Central memory CD4-positive, alpha-beta T cell (primary cell): ENCODE measurements at regions not wholly inside any gene's neighbourhood (a gene's known extent, or its start where the extent isn't known, plus 50 kb on each side); places are given as distances from the start of the nearest gene placed in this dataset.
"Not testable (repeated sequence)": the region's sequence is repeated elsewhere in the genome, so short reads cannot be mapped to it uniquely, and the experiment has no call there.

Experiments used
- DNase-seq: peaks from one replicate; pipeline ENCODE4 v3.0.0; 2022

GRCh38 chr5:122602700-122603099, 172.2 kb upstream of the SNX2 start:
- DNase-seq, result no peak

- DNase-seq, result no peak
Observed at GRCh38 chr5:122605236-122605635, 169.6 kb upstream of the SNX2 start.

GRCh38 chr5:122607818-122608217, 167.1 kb upstream of the SNX2 start:
- DNase-seq, result no peak

DNA sequence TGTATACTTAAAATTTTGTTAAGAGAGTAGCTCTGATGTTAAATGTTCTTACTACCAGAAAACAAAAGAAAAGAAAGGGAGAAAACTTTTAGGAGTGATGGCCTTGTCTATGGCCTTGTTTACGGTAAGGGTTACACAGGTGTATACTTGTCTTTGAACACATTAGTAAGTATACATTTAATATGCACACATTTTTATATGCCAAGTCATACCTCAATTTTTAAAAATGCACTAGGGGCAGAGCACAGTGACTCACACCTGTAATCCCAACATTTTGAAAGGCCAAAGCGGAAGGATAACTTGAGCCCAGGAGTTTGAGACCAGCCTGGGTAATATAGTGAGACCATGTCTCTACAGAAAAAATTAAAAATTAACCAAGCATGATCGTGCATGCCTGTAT, 166.7 kb upstream of the SNX2 start:
- no peak for DNase-seq

- no peak for DNase-seq
Observed at GRCh38 chr5:122611406-122611805, 163.5 kb upstream of the SNX2 start.

GRCh38 chr5:122612901-122613300, 162.0 kb upstream of the SNX2 start:
- no peak for DNase-seq

GRCh38 chr5:122615146-122615545, 159.7 kb upstream of the SNX2 start:
- no peak for DNase-seq

- DNase-seq, result no peak
Observed at GRCh38 chr5:122615832-122616231, 159.0 kb upstream of the SNX2 start.

- DNase-seq, result not testable (repeated sequence)
Observed at GRCh38 chr5:122618046-122618445, 156.8 kb upstream of the SNX2 start.

DNA sequence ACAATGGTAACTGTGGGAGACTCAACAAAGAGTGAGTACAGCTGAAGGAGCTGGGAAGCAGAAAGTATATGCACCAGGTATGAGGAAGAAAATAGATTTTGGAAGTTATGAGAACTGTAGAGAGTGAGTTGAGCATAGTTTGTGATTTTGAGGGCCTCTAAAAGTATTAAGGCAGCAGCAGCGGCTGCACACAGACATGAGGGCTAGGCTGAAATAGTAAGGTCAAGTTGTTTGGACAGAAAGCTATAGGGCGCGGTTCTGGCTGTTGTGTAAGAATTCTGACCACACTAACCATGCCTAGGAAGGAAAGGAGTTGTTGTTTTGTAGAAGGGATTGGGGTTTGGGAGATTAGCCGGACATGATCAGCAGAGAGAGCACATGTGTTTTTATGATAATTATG, 154.1 kb upstream of the SNX2 start:
- DNase-seq, result not testable (repeated sequence)

GRCh38 chr5:122628714-122629113, 146.2 kb upstream of the SNX2 start:
- DNase-seq, result not testable (repeated sequence)

DNA sequence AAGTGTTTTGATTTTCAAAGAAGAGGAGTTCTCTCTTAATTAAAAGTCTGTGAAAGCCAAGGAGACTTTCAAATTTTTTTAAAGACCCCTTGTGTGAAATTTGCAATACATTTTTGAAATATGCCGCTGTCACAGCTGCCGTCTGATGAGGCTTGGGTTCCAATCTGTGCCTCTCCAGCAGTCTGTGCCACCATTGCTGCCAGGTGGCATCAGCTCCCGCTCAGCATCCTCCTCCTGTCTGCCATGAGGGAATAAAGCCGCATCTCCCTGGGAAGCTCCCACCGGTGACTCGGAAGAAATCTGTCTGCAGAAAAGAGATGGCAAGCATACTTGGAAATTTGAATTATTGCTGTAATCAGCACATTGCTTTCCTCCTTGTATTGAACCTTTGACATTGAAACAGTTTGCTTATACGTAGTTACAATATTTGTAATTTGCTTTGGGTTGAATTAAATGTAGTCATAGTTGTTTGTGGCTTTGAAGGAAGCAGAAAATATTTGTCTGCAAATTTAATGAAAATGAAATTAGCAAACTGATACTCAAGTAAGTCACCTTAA, 145.7 kb upstream of the SNX2 start:
- DNase-seq, result no peak

DNA sequence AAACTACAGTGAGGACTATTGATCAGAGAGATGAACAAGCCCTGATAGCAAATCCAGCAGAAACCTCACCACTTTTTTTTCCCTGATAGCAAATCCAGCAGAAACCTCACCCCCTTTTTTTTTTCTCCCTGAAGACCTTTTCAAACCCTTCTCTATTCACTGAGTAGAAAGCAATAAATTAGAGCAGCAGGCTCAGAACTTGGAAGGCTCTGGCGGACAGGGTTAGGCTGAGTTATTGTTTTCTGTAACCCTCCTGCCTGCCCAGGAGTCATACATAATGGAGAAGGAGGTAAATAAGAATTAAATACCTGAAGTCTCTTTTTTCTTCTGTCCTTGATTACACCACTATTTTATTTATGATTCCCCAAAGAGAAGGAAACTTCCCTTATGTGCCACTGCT, 136.3 kb upstream of the SNX2 start:
- DNase-seq, result no peak

GRCh38 chr5:122639033-122639432, 135.8 kb upstream of the SNX2 start:
- DNase-seq, result no peak

DNA sequence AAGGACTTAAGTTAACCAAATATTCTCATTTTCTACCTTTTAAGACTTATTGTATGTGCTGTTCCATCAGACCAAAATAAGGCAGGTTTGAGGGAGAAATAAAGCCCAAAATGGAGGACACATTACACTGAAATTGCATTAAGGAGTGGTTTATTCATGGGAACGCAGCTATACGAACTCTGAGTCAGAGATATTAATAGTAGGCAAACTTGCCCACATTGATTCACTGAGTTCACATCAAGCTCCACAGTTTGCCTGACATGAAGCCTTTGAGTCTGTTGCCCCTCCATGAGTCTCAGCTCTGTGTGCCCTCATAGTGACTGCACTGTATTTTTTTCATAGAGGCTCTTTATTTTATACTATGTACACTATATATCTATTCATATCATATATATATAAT, 135.0 kb upstream of the SNX2 start:
- DNase-seq, result no peak

- DNase-seq, result no peak
Observed at GRCh38 chr5:122649080-122649479, 125.8 kb upstream of the SNX2 start.

DNA sequence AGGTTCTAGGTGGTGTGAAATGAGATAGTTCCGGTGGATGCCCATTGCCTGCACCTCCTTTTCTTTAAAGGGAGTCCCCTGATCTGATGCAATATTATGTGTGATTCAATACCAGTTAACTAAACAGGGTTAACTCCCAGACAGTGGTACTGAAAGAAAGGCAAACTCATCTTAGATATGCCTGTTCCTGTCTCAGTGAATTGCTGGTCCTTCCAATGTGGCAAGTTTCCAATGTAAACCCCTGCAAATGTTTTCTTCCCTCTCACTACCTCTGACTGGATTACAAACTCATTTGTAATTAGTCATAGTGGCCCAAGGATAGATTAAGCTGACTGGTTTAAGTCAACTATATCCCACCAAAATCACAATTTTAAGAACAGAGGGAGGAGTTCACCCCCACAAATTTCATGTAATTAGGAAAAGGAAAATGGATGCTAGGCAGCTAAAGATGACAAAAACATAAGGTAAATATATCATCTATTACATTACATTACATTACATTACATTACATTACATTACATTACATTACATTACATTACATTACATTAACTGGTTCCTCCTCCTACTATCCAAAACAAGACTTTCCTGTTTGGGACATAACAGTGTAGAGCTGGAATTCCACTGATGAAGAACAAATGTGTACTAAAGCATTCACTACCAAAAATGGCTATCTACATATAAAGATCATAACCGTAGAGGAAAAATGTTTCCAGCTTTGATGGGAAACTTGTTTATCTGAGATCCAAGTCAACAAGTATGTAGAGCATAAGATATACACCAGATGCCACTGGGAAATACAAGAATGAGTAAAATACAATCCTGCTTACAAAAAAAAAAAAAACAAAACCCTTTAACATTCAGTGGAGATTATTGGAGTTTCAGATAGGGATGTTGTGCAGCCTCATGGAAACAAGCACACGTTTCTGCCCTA, 121.5 kb upstream of the SNX2 start:
- DNase-seq, result no peak

GRCh38 chr5:122656160-122656559, 118.7 kb upstream of the SNX2 start:
- DNase-seq, result no peak

GRCh38 chr5:122656577-122656976, 118.3 kb upstream of the SNX2 start:
- DNase-seq, result no peak

- DNase-seq, result no peak
Observed at GRCh38 chr5:122661496-122662180, 113.2 kb upstream of the SNX2 start.

DNA sequence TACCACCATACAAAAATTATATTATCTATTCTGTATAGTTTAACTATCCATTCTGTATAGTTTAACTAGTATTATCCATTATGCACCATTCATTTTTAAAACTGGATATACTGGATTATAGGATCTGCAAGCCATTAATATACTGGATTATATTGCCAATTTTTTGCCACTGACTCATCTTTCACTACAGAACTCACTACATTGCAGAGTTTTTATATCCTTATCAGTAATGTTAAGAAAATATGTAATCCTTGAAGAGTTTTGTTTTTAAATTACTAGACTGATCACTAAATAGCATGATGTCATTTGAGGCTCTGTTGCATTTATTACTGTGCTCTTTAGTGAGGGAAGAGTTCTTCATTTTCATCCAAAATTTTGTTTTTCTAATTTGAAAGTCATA, 109.8 kb upstream of the SNX2 start:
- no peak for DNase-seq

DNA sequence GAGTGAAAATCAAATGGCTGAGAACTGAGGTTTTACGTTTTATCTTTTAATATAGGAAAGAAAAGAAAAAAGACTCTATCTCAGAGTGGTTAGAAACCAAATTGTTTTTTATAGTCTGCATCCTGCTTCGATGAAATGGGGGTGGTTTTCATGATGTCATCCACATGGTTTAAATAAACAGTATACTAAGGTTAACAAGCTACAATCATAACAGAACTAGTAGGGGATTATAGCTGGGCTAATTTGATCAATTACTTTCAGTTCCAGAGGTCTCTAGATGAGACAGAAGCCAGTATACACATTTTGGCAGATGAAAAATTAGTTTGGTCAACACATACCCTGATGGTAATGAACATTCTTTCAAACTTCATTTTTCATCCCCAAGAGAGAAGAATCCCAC, 106.3 kb upstream of the SNX2 start:
- DNase-seq, result no peak

DNA sequence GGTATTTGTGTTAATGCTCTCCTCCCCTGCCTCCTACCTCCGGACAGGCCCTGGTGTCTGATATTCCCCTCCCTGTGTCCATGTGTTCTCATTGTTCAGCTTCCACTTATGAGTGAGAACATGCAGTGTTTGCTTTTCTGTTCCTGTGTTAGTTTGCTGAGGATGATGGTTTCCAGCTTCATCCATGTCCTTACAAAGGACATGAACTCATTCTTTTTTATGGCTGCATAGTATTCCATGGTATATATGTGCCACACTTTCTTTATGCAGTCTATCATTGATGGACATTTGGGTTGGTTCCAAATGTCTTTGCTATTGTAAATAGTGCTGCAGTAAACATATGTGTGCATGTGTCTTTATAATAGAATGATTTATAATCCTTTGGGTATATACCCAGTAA, 105.2 kb upstream of the SNX2 start:
- not testable (repeated sequence) for DNase-seq

GRCh38 chr5:122673343-122673742, 101.5 kb upstream of the SNX2 start:
- DNase-seq, result no peak
